Upper lobe of left lung (tissue), 6 donors: ENCODE measurements at regions not wholly inside any gene's neighbourhood (a gene's known extent, or its start where the extent isn't known, plus 50 kb on each side); places are given as distances from the start of the nearest gene placed in this dataset.
A peak's percentile ranks its signal among the peaks of the same experiment; 100 is the strongest.

Source experiments
- ATAC-seq, 2 donors: fragments of 200-7000 bp; cut with Tn5 transposase; one replicate each; pipeline ENCODE4 v1.9.1; 2022; ENCODE audit warnings: mild to moderate bottlenecking in 2 of 2, moderate library complexity in 2 of 2; ENCODE audit not compliant: low FRiP score in 2 of 2
- DNase-seq, 2 donors: peaks; one replicate each; pipeline ENCODE4 v3.0.0-alpha.2; 2019 to 2020
- H3K27ac ChIP-seq, 4 donors: fragments of 200-600 bp; sonication (generic); one replicate each; pipeline ENCODE4 v1.5.1; 2016 to 2019
- H3K27me3 ChIP-seq, 4 donors: fragments of 200-600 bp; sonication (generic); one replicate each; pipeline ENCODE4 v1.5.1; 2017 to 2019
- H3K36me3 ChIP-seq, 4 donors: fragments of 200-600 bp; sonication (generic); one replicate each; pipeline ENCODE4 v1.5.1; 2016 to 2019
- H3K4me1 ChIP-seq, 4 donors: fragments of 200-600 bp; sonication (generic); one replicate each; pipeline ENCODE4 v1.5.1; 2018 to 2019
- H3K4me3 ChIP-seq, 4 donors: fragments of 200-600 bp; sonication (generic); one replicate each; pipeline ENCODE4 v1.5.1; 2017 to 2019; ENCODE audit warnings: mild to moderate bottlenecking in 2 of 4, moderate library complexity in 1 of 4
- H3K9me3 ChIP-seq, 4 donors: fragments of 200-600 bp; sonication (generic); one replicate each; pipeline ENCODE4 v1.5.1; 2018 to 2019
- CTCF ChIP-seq, 6 experiments: fragments of 450-650 bp in 4 of 6; fragments of 200-600 bp in 2 of 6; sonication (generic) in 2 of 6; IDR thresholded peaks; one replicate each; pipeline ENCODE4 v1.5.1; 2016 to 2019; ENCODE audit warnings: antibody characterized with exemption in 6 of 6
- EP300 ChIP-seq, 4 donors: sonication (generic); formaldehyde crosslinking; IDR thresholded peaks; one replicate each; pipeline ENCODE4 v1.5.1; 2017; ENCODE audit warnings: antibody characterized with exemption in 4 of 4, control low read depth in 2 of 4
- POLR2A ChIP-seq, 4 donors: fragments of 450-650 bp; IDR thresholded peaks; one replicate each; pipeline ENCODE4 v1.5.1; 2016 to 2017; ENCODE audit warnings: antibody characterized with exemption in 4 of 4, mild to moderate bottlenecking in 2 of 4
- POLR2AphosphoS5 ChIP-seq, 2 donors: sonication (generic); formaldehyde crosslinking; IDR thresholded peaks; one replicate each; pipeline ENCODE4 v1.5.1; 2017; ENCODE audit warnings: antibody characterized with exemption in 2 of 2
- WGBS, 2 donors: methylation state at CpG; one replicate each; pipeline ENCODE4 v1.1.5; 2017 to 2018; 5-methylcytosine and 5-hydroxymethylcytosine counted together
- donor health status: DM: no; HTN: no; CAD: no; lungs with moderate emphysema.
- donor health status: DM: no; HTN: yes; CAD: no; lungs with severe emphysema.

- ATAC-seq (no peak), DNase-seq (no peak)
- no peaks in the 10 kb centered on the region for H3K9me3 ChIP-seq
- 0 to 64% methylated on average over 1 of the region's 1 CpG for WGBS, 2 donors
- no peak overlapping the region for H3K4me3 ChIP-seq
- no peaks in the 10 kb centered on the region for H3K4me1 ChIP-seq
- TF ChIP-seq CTCF (IDR thresholded peaks at IDR 0.05) (no peak), POLR2A (IDR thresholded peaks at IDR 0.05) (no peak), EP300 (IDR thresholded peaks at IDR 0.05) (no peak), POLR2AphosphoS5 (IDR thresholded peaks at IDR 0.05) (no peak)
- no peaks in the 10 kb centered on the region for H3K36me3 ChIP-seq
- no peak overlapping the region for H3K27ac ChIP-seq
- no peaks in the 10 kb centered on the region for H3K27me3 ChIP-seq
Observed at GRCh38 chr14:97824218-97824617, 1027.0 kb downstream of the VRK1 start.

GRCh38 chr14:97827746-97828145 is 1030.6 kb downstream of the VRK1 start:
- Histone ChIP-seq H3K36me3 (no peaks in the 10 kb centered on the region), H3K4me1 (no peaks in the 10 kb centered on the region), H3K27me3 (no peaks in the 10 kb centered on the region), H3K27ac (no peak overlapping the region), H3K4me3 (no peak overlapping the region), H3K9me3 (no peaks in the 10 kb centered on the region)
- ATAC-seq (no peak), DNase-seq (no peak)
- TF ChIP-seq POLR2A (IDR thresholded peaks at IDR 0.05) (no peak), EP300 (IDR thresholded peaks at IDR 0.05) (no peak)
- 75 to 86% methylated on average over 3 of the region's 3 CpGs for WGBS, 2 donors

GRCh38 chr14:97832776-97833175 is 1035.6 kb downstream of the VRK1 start:
- 69 to 70% methylated on average over 11 of the region's 11 CpGs for WGBS, 2 donors
- peak in 1 of 2 donors; percentile 54 for DNase-seq
- no peaks in the 10 kb centered on the region for H3K36me3 ChIP-seq

GRCh38 chr14:97838986-97839385 is 1041.8 kb downstream of the VRK1 start:
- no peaks in the 10 kb centered on the region for H3K9me3 ChIP-seq
- H3K27me3 ChIP-seq, result no peaks in the 10 kb centered on the region
- 48 to 65% methylated on average over 11 of the region's 11 CpGs for WGBS, 2 donors
- H3K4me1 ChIP-seq, result no peaks in the 10 kb centered on the region
- no peaks in the 10 kb centered on the region for H3K36me3 ChIP-seq
- ATAC-seq, result no peak
- no peak for DNase-seq
- TF ChIP-seq CTCF (IDR thresholded peaks at IDR 0.05), result no peak
- TF ChIP-seq EP300 (IDR thresholded peaks at IDR 0.05), result no peak
- TF ChIP-seq POLR2AphosphoS5 (IDR thresholded peaks at IDR 0.05), result no peak
- no peak for TF ChIP-seq POLR2A (IDR thresholded peaks at IDR 0.05)
- H3K4me3 ChIP-seq, result no peak overlapping the region
- H3K27ac ChIP-seq, result no peak overlapping the region

More at GRCh38 chr14:97832776-97833175, 1035.6 kb downstream of the VRK1 start:
- no peaks in the 10 kb centered on the region for H3K4me1 ChIP-seq
- TF ChIP-seq CTCF (IDR thresholded peaks at IDR 0.05), result no peak
- TF ChIP-seq EP300 (IDR thresholded peaks at IDR 0.05), result no peak
- TF ChIP-seq POLR2AphosphoS5 (IDR thresholded peaks at IDR 0.05), result no peak
- no peak for TF ChIP-seq POLR2A (IDR thresholded peaks at IDR 0.05)
- H3K4me3 ChIP-seq, result no peak overlapping the region
- H3K27ac ChIP-seq, result no peak overlapping the region
- no peak for ATAC-seq
- no peaks in the 10 kb centered on the region for H3K9me3 ChIP-seq
- no peaks in the 10 kb centered on the region for H3K27me3 ChIP-seq

GRCh38 chr14:97840159-97840558 is 1043.0 kb downstream of the VRK1 start:
- H3K4me3 ChIP-seq, result no peak overlapping the region
- ATAC-seq, result no peak
- no peak for TF ChIP-seq EP300 (IDR thresholded peaks at IDR 0.05)
- no peak for TF ChIP-seq CTCF (IDR thresholded peaks at IDR 0.05)
- no peak for TF ChIP-seq POLR2AphosphoS5 (IDR thresholded peaks at IDR 0.05)
- no peak for TF ChIP-seq POLR2A (IDR thresholded peaks at IDR 0.05)
- no peaks in the 10 kb centered on the region for H3K27me3 ChIP-seq
- WGBS, 2 donors, result 67 to 77% methylated on average over 4 of the region's 4 CpGs
- H3K9me3 ChIP-seq, result no peaks in the 10 kb centered on the region
- no peak for DNase-seq
- H3K27ac ChIP-seq, result no peak overlapping the region
- no peaks in the 10 kb centered on the region for H3K36me3 ChIP-seq
- no peaks in the 10 kb centered on the region for H3K4me1 ChIP-seq
